Fibroblast of the conjunctiva (primary cell): ENCODE measurements at regions not wholly inside any gene's neighbourhood (a gene's known extent, or its start where the extent isn't known, plus 50 kb on each side); places are given as distances from the start of the nearest gene placed in this dataset.

Source experiments
- DNase-seq: peaks from one replicate; pipeline ENCODE4 v3.0.0-alpha.2; 2010; ENCODE audit warnings: low read depth

- DNase-seq, result no peak
Observed at GRCh38 chr3:127374086-127375010, 86.5 kb upstream of the PRR20G start.

- no peak for DNase-seq
Observed at GRCh38 chr3:127373441-127374085, 85.7 kb upstream of the PRR20G start.

GRCh38 chr3:127371846-127372245, 84.0 kb upstream of the PRR20G start:
- no peak for DNase-seq

- DNase-seq, result no peak
Observed at GRCh38 chr3:127371334-127371733, 83.5 kb upstream of the PRR20G start.

- no peak for DNase-seq
Observed at GRCh38 chr3:127370906-127371305, 83.1 kb upstream of the PRR20G start.

- no peak for DNase-seq
Observed at GRCh38 chr3:127369356-127369935, 81.6 kb upstream of the PRR20G start.

GRCh38 chr3:127368186-127369032, 80.6 kb upstream of the PRR20G start:
- DNase-seq, result no peak

- no peak for DNase-seq
Observed at GRCh38 chr3:127367593-127367992, 79.7 kb upstream of the PRR20G start.

GRCh38 chr3:127366383-127366782, 78.5 kb upstream of the PRR20G start:
- DNase-seq, result no peak

GRCh38 chr3:127365163-127365798, 77.4 kb upstream of the PRR20G start:
- DNase-seq, result no peak

GRCh38 chr3:127363891-127364290, 76.0 kb upstream of the PRR20G start:
- DNase-seq, result no peak

GRCh38 chr3:127363171-127363570, 75.3 kb upstream of the PRR20G start:
- no peak for DNase-seq

GRCh38 chr3:127360647-127361046, 72.8 kb upstream of the PRR20G start:
- DNase-seq, result no peak

GRCh38 chr3:127358641-127359040, 70.8 kb upstream of the PRR20G start:
- DNase-seq, result no peak

GRCh38 chr3:127356381-127356780, 68.5 kb upstream of the PRR20G start:
- no peak for DNase-seq

GRCh38 chr3:127354761-127355160, 66.9 kb upstream of the PRR20G start:
- DNase-seq, result no peak

- no peak for DNase-seq
Observed at GRCh38 chr3:127352612-127353011, 64.8 kb upstream of the PRR20G start.

- no peak for DNase-seq
Observed at GRCh38 chr3:127351775-127352350, 64.0 kb upstream of the PRR20G start.

GRCh38 chr3:127351321-127351720, 63.5 kb upstream of the PRR20G start:
- no peak for DNase-seq

GRCh38 chr3:127350172-127351050, 62.6 kb upstream of the PRR20G start:
- no peak for DNase-seq
